SK-N-SH treated with all-trans-retinoic acid at 6 μM for 48 hours (cell line): ENCODE measurements at regions not wholly inside any gene's neighbourhood (a gene's known extent, or its start where the extent isn't known, plus 50 kb on each side); places are given as distances from the start of the nearest gene placed in this dataset.

ENCODE experiments used
- ATAC-seq: fragments of 200-7000 bp; cut with Tn5 transposase; 3 replicates; pipeline ENCODE4 v1.9.1; 2020; ENCODE audit warnings: mild to moderate bottlenecking, moderate library complexity
- ARNTL ChIP-seq: fragments of 450-650 bp; formaldehyde crosslinking; IDR thresholded peaks from 2 replicates; pipeline ENCODE4 v1.5.0; 2020; ENCODE audit warnings: low read depth, mild to moderate bottlenecking, moderate library complexity, borderline replicate concordance
- BACH2 ChIP-seq: fragments of 250-450 bp; sonication (Bioruptor Pico); IDR thresholded peaks from 2 replicates; pipeline ENCODE4 v1.9.0; 2021; ENCODE audit warnings: mild to moderate bottlenecking, borderline replicate concordance
- CREB5 ChIP-seq: fragments of 250-450 bp; sonication (Bioruptor Pico); IDR thresholded peaks from 2 replicates; pipeline ENCODE4 v1.5.1; 2020; ENCODE audit warnings: low read depth, mild to moderate bottlenecking, moderate library complexity
- CSDC2 ChIP-seq: fragments of 250-450 bp; sonication (Bioruptor Pico); IDR thresholded peaks from 2 replicates; pipeline ENCODE4 v1.5.0; 2020; ENCODE audit warnings: mild to moderate bottlenecking, moderate library complexity
- CSRNP3 ChIP-seq: fragments of 250-450 bp; sonication (Bioruptor Pico); IDR thresholded peaks from 2 replicates; pipeline ENCODE4 v1.5.1; 2021; ENCODE audit warnings: mild to moderate bottlenecking, moderate library complexity
- ESRRG ChIP-seq: fragments of 250-450 bp; sonication (Bioruptor Pico); IDR thresholded peaks from 2 replicates; pipeline ENCODE4 v1.6.1; 2021; ENCODE audit warnings: mild to moderate bottlenecking
- GLIS3 ChIP-seq: fragments of 250-450 bp; sonication (Bioruptor Pico); IDR thresholded peaks from 2 replicates; pipeline ENCODE4 v1.5.0; 2020; ENCODE audit warnings: mild to moderate bottlenecking, moderate library complexity
- ISL1 ChIP-seq: fragments of 250-450 bp; sonication (Bioruptor Pico); IDR thresholded peaks from 2 replicates; pipeline ENCODE4 v2.1.2; 2022; ENCODE audit warnings: mild to moderate bottlenecking, moderate library complexity
- OSR1 ChIP-seq: fragments of 250-450 bp; sonication (Bioruptor Pico); IDR thresholded peaks from 2 replicates; pipeline ENCODE4 v1.8.0; 2022; ENCODE audit warnings: moderate library complexity, mild to moderate bottlenecking, inconsistent platforms
- PATZ1 ChIP-seq: fragments of 250-450 bp; sonication (Bioruptor Pico); IDR thresholded peaks from 2 replicates; pipeline ENCODE4 v1.8.0; 2020; ENCODE audit warnings: mild to moderate bottlenecking, moderate library complexity, borderline replicate concordance
- POU6F1 ChIP-seq: fragments of 250-450 bp; sonication (Bioruptor Pico); IDR thresholded peaks from 2 replicates; pipeline ENCODE4 v1.8.0; 2021; ENCODE audit warnings: low read depth, mild to moderate bottlenecking, moderate library complexity, borderline replicate concordance
- PPARA ChIP-seq: fragments of 250-450 bp; sonication (Bioruptor Pico); IDR thresholded peaks from 2 replicates; pipeline ENCODE4 v1.5.0; 2020; ENCODE audit warnings: mild to moderate bottlenecking, borderline replicate concordance
- RARB ChIP-seq: fragments of 250-450 bp; sonication (Bioruptor Pico); IDR thresholded peaks from 2 replicates; pipeline ENCODE4 v1.8.0; 2021; ENCODE audit warnings: mild to moderate bottlenecking, moderate library complexity
- SNAI2 ChIP-seq: fragments of 250-450 bp; sonication (Bioruptor Pico); IDR thresholded peaks from 2 replicates; pipeline ENCODE4 v1.5.0; 2020; ENCODE audit warnings: mild to moderate bottlenecking, moderate library complexity
- TCF4 ChIP-seq: fragments of 250-450 bp; sonication (Bioruptor Pico); IDR thresholded peaks from 2 replicates; pipeline ENCODE4 v1.8.0; 2021; ENCODE audit warnings: mild to moderate bottlenecking, moderate library complexity, borderline replicate concordance
- TSHZ2 ChIP-seq: fragments of 250-450 bp; sonication (Bioruptor Pico); IDR thresholded peaks from 2 replicates; pipeline ENCODE4 v1.5.0; 2020; ENCODE audit warnings: mild to moderate bottlenecking, moderate library complexity
- ZC3H10 ChIP-seq: fragments of 250-450 bp; sonication (Bioruptor Pico); IDR thresholded peaks from 2 replicates; pipeline ENCODE4 v1.5.1; 2021; ENCODE audit warnings: mild to moderate bottlenecking, moderate library complexity
- ZFP3 ChIP-seq: fragments of 250-450 bp; sonication (Bioruptor Pico); IDR thresholded peaks from 2 replicates; pipeline ENCODE4 v1.5.0; 2020; ENCODE audit warnings: mild to moderate bottlenecking, moderate library complexity
- ZNF565 ChIP-seq: fragments of 450-650 bp; formaldehyde crosslinking; conservative IDR thresholded peaks from 2 replicates; pipeline ENCODE4 v1.5.0; 2020; ENCODE audit warnings: low read depth, mild to moderate bottlenecking, moderate library complexity
- ZNF8 ChIP-seq: fragments of 450-650 bp; formaldehyde crosslinking; IDR thresholded peaks from 2 replicates; pipeline ENCODE4 v1.5.0; 2020; ENCODE audit warnings: mild to moderate bottlenecking, moderate library complexity

GRCh38 chr17:79174193-79174765 is 99.7 kb downstream of the ENGASE start:
- TF ChIP-seq POU6F1 (CRISPR knock-in tag) (no peak), ZNF8 (CRISPR knock-in tag) (no peak), CREB5 (CRISPR knock-in tag) (no peak), ZNF565 (CRISPR knock-in tag) (no peak), ZFP3 (CRISPR knock-in tag) (no peak), BACH2 (no peak), RARB (CRISPR knock-in tag) (no peak), TCF4 (CRISPR knock-in tag) (no peak), OSR1 (CRISPR knock-in tag) (no peak), PPARA (CRISPR knock-in tag) (no peak)
- TF ChIP-seq, all 23 proteins: peak for 0
- no peak for ATAC-seq

- TF ChIP-seq CSDC2 (no peak), ESRRG (CRISPR knock-in tag) (no peak), ZNF8 (CRISPR knock-in tag) (no peak), CREB5 (CRISPR knock-in tag) (no peak), TCF4 (CRISPR knock-in tag) (no peak), BACH2 (no peak), CSRNP3 (no peak), ISL1 (CRISPR knock-in tag) (no peak), SNAI2 (no peak), PATZ1 (CRISPR knock-in tag) (no peak), ZNF565 (CRISPR knock-in tag) (no peak), ARNTL (CRISPR knock-in tag) (no peak), ZFP3 (CRISPR knock-in tag) (no peak), RARB (CRISPR knock-in tag) (no peak), ZC3H10 (CRISPR knock-in tag) (no peak), TSHZ2 (CRISPR knock-in tag) (no peak), GLIS3 (CRISPR knock-in tag) (no peak)
- ATAC-seq = no peak
Measured at GRCh38 chr17:79171188-79171587, 96.6 kb downstream of the ENGASE start.
